ENCODE measurements at regions not wholly inside any gene's neighbourhood (a gene's known extent, or its start where the extent isn't known, plus 50 kb on each side); places are given as distances from the start of the nearest gene placed in this dataset.

DNA sequence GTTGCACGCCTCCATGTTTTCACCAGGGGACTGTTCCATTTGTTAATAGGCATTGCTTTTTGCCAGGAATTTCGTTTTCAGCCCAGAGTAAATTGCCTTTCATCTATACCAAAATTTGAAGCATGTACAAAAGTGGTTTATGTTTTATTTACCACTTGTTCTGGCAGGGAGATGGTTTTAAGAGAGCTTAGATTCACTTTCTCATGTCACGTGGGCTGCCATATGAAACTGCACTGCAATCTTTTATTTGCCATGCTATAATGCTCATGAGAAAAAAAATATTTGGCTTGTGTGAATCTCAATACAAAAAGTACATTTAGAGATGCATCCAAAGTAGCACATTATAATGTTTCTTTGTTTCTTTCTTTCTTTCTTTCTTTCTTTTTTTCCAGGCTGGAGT lies 284.1 kb upstream of the GRIA1 start:
- H3K27ac Mint-ChIP-seq: no peak overlapping the region
- no peak for DNase-seq
- TF ChIP-seq, protein P1, sequence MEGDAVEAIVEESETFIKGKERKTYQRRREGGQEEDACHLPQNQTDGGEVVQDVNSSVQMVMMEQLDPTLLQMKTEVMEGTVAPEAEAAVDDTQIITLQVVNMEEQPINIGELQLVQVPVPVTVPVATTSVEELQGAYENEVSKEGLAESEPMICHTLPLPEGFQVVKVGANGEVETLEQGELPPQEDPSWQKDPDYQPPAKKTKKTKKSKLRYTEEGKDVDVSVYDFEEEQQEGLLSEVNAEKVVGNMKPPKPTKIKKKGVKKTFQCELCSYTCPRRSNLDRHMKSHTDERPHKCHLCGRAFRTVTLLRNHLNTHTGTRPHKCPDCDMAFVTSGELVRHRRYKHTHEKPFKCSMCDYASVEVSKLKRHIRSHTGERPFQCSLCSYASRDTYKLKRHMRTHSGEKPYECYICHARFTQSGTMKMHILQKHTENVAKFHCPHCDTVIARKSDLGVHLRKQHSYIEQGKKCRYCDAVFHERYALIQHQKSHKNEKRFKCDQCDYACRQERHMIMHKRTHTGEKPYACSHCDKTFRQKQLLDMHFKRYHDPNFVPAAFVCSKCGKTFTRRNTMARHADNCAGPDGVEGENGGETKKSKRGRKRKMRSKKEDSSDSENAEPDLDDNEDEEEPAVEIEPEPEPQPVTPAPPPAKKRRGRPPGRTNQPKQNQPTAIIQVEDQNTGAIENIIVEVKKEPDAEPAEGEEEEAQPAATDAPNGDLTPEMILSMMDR (conservative IDR thresholded peaks at IDR 0.05): no peak
- H3K9me3 ChIP-seq (ENCODE audit: control insufficient read depth, low read length): no peaks in the 10 kb centered on the region
- 87% methylated on average over 3 of the region's 3 CpGs; no CpG with 5 or more reads in 1 of the 2 experiments for WGBS, 2 experiments (ENCODE audit: insufficient coverage in 1 of 2, insufficient read length in 1 of 2)
- H3K27me3 ChIP-seq (ENCODE audit: control insufficient read depth, insufficient read depth, low read length, poor library complexity, severe bottlenecking): no peaks in the 10 kb centered on the region
- H3K4me3 ChIP-seq (ENCODE audit: low read length): no peak overlapping the region
- H3K4me1 Mint-ChIP-seq: peaks cover 18% of the 10 kb centered on the region
- no peak overlapping the region for H3K27ac ChIP-seq (ENCODE audit: low read depth, low read length)
- H3K36me3 Mint-ChIP-seq (ENCODE audit: low read depth): no peaks in the 10 kb centered on the region
- no peaks in the 10 kb centered on the region for H3K36me3 ChIP-seq (ENCODE audit: control insufficient read depth, insufficient read depth, low read length)
- no peaks in the 10 kb centered on the region for H3K27me3 Mint-ChIP-seq (ENCODE audit: insufficient read depth)
- no peak overlapping the region for H3K4me3 Mint-ChIP-seq
- H3K4me1 ChIP-seq (ENCODE audit: control insufficient read depth, insufficient read depth, low read length): no peaks in the 10 kb centered on the region
- H3K9ac ChIP-seq (ENCODE audit: extremely low read depth, low read length, poor library complexity, severe bottlenecking): no peak overlapping the region
- no peaks in the 10 kb centered on the region for H3K9me3 Mint-ChIP-seq

DNA sequence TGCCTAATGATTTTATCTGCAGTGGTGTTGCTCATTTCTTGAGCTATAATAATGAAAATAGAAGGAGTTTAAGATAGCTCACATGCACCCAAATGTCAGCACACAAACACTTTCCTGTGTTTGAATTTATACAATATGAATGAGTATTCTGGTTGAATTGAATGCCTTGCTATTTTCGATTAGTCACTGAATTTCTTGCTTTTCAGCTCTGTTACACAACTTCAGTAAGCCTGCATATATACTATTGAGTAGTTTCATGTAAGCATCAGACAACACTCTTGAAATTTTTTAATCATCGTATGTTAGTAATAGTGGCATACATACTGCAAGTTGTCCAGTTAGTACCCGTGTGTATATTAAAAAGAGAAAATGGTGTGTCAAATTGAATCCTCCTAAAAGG lies 281.5 kb upstream of the GRIA1 start:
- Mint-ChIP-seq H3K9me3 (no peaks in the 10 kb centered on the region), H3K36me3 (ENCODE audit: low read depth) (no peaks in the 10 kb centered on the region), H3K27ac (no peak overlapping the region), H3K4me3 (no peak overlapping the region), H3K27me3 (ENCODE audit: insufficient read depth) (no peaks in the 10 kb centered on the region), H3K4me1 (peaks cover 20% of the 10 kb centered on the region)
- DNase-seq: no peak
- TF ChIP-seq, protein P1 (conservative IDR thresholded peaks at IDR 0.05): no peak
- H3K27me3 ChIP-seq (ENCODE audit: control insufficient read depth, insufficient read depth, low read length, poor library complexity, severe bottlenecking): no peaks in the 10 kb centered on the region
- no peaks in the 10 kb centered on the region for H3K9me3 ChIP-seq (ENCODE audit: control insufficient read depth, low read length)
- no peak overlapping the region for H3K9ac ChIP-seq (ENCODE audit: extremely low read depth, low read length, poor library complexity, severe bottlenecking)
- no peak overlapping the region for H3K27ac ChIP-seq (ENCODE audit: low read depth, low read length)
- WGBS, 2 experiments (ENCODE audit: insufficient coverage in 1 of 2, insufficient read length in 1 of 2): 93 to 100% methylated on average over 1 to 2 of the region's 3 CpGs
- no peaks in the 10 kb centered on the region for H3K36me3 ChIP-seq (ENCODE audit: control insufficient read depth, insufficient read depth, low read length)
- H3K4me1 ChIP-seq (ENCODE audit: control insufficient read depth, insufficient read depth, low read length): no peaks in the 10 kb centered on the region
- no peak overlapping the region for H3K4me3 ChIP-seq (ENCODE audit: low read length)

DNA sequence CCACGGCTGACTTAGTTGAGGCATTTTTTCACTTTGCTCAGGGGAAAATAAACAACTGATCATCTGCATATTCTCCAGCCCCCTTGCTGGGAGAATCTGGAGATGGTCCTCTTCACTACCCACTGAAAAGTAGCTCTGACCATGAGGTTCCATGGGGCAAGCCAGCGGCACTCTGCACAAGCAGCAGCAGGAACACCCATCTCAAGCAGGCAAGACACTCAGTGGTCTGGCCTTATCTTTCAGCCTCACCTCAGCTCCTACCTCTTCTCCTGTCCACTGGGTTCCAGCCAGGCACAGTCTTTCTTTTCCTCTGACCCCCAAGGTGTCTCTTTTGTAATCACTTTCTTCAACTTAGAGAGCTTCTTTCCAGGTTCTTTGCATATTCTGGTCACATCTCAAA lies 280.8 kb upstream of the GRIA1 start:
- H3K4me1 Mint-ChIP-seq: peaks cover 20% of the 10 kb centered on the region
- H3K4me3 Mint-ChIP-seq: no peak overlapping the region
- DNase-seq: peak; percentile 57
- Histone ChIP-seq H3K36me3 (ENCODE audit: control insufficient read depth, insufficient read depth, low read length) (no peaks in the 10 kb centered on the region), H3K9me3 (ENCODE audit: control insufficient read depth, low read length) (no peaks in the 10 kb centered on the region), H3K27ac (ENCODE audit: low read depth, low read length) (no peak overlapping the region), H3K27me3 (ENCODE audit: control insufficient read depth, insufficient read depth, low read length, poor library complexity, severe bottlenecking) (no peaks in the 10 kb centered on the region), H3K4me1 (ENCODE audit: control insufficient read depth, insufficient read depth, low read length) (no peaks in the 10 kb centered on the region), H3K9ac (ENCODE audit: extremely low read depth, low read length, poor library complexity, severe bottlenecking) (no peak overlapping the region), H3K4me3 (ENCODE audit: low read length) (no peak overlapping the region)
- TF ChIP-seq, protein P1 (conservative IDR thresholded peaks at IDR 0.05): no peak
- 89% methylated on average over 2 of the region's 2 CpGs; no CpG with 5 or more reads in 1 of the 2 experiments for WGBS, 2 experiments (ENCODE audit: insufficient coverage in 1 of 2, insufficient read length in 1 of 2)
- H3K36me3 Mint-ChIP-seq (ENCODE audit: low read depth): no peaks in the 10 kb centered on the region
- no peaks in the 10 kb centered on the region for H3K27me3 Mint-ChIP-seq (ENCODE audit: insufficient read depth)
- H3K9me3 Mint-ChIP-seq: no peaks in the 10 kb centered on the region
- H3K27ac Mint-ChIP-seq: no peak overlapping the region

All from endodermal cell (in vitro differentiated cells).